ENCODE measurements at regions not wholly inside any gene's neighbourhood (a gene's known extent, or its start where the extent isn't known, plus 50 kb on each side); places are given as distances from the start of the nearest gene placed in this dataset.
A peak's percentile ranks its signal among the peaks of the same experiment; 100 is the strongest.

- WGBS = 86% methylated on average over 6 of the region's 6 CpGs
- TF ChIP-seq RAD21 (IDR thresholded peaks at IDR 0.05) (peak; percentile 10 to 56), FOXA2 (IDR thresholded peaks at IDR 0.05) (no peak)
- no peaks in the 10 kb centered on the region for H3K9me3 ChIP-seq (ENCODE audit: control insufficient read depth in 4 of 4, low read length in 3 of 4)
- no peaks in the 10 kb centered on the region for H3K36me3 ChIP-seq (ENCODE audit: control insufficient read depth in 4 of 4, insufficient read depth in 3 of 4, low read depth in 1 of 4, low read length in 3 of 4)
- no peak overlapping the region for H3K9ac ChIP-seq (ENCODE audit: low read depth in 1 of 2, low read length in 2 of 2)
- no peak for DNase-seq (ENCODE audit: low spot score)
- no peaks in the 10 kb centered on the region for H3K27me3 ChIP-seq (ENCODE audit: control insufficient read depth in 4 of 4, insufficient read depth in 4 of 4, low read length in 3 of 4)
- no peak overlapping the region for H3K4me3 ChIP-seq (ENCODE audit: low read depth in 1 of 3, low read length in 3 of 3)
- H3K4me1 ChIP-seq (ENCODE audit: control insufficient read depth in 4 of 4, insufficient read depth in 4 of 4, low read length in 3 of 4) = peaks cover 0 to 2% (median 0%) of the 10 kb centered on the region in 4 donors
- H3K27ac ChIP-seq (ENCODE audit: low read depth in 1 of 2, low read length in 2 of 2) = no peak overlapping the region
Observed at GRCh38 chr1:58065520-58065919, 481.0 kb downstream of the OMA1 start.

GRCh38 chr1:58064166-58064565, 482.4 kb downstream of the OMA1 start:
- no peak for DNase-seq (ENCODE audit: low spot score)
- Histone ChIP-seq H3K27me3 (ENCODE audit: control insufficient read depth in 4 of 4, insufficient read depth in 4 of 4, low read length in 3 of 4) (no peaks in the 10 kb centered on the region), H3K9ac (ENCODE audit: low read depth in 1 of 2, low read length in 2 of 2) (no peak overlapping the region), H3K4me3 (ENCODE audit: low read depth in 1 of 3, low read length in 3 of 3) (no peak overlapping the region), H3K36me3 (ENCODE audit: control insufficient read depth in 4 of 4, insufficient read depth in 3 of 4, low read depth in 1 of 4, low read length in 3 of 4) (no peaks in the 10 kb centered on the region), H3K9me3 (ENCODE audit: control insufficient read depth in 4 of 4, low read length in 3 of 4) (no peaks in the 10 kb centered on the region), H3K4me1 (ENCODE audit: control insufficient read depth in 4 of 4, insufficient read depth in 4 of 4, low read length in 3 of 4) (peaks cover 0 to 2% (median 0%) of the 10 kb centered on the region in 4 donors), H3K27ac (ENCODE audit: low read depth in 1 of 2, low read length in 2 of 2) (no peak overlapping the region)
- TF ChIP-seq REST (IDR thresholded peaks at IDR 0.05) = no peak
- no peak for TF ChIP-seq FOXA1 (IDR thresholded peaks at IDR 0.05)
- TF ChIP-seq NR2F2 (IDR thresholded peaks at IDR 0.05) = no peak
- no peak for TF ChIP-seq HNF4A (conservative IDR thresholded peaks at IDR 0.05)
- no peak for TF ChIP-seq EGR1 (IDR thresholded peaks at IDR 0.05; ENCODE audit: low read depth in 2 of 2)
- TF ChIP-seq HNF4G (IDR thresholded peaks at IDR 0.05) = no peak
- TF ChIP-seq RAD21 (IDR thresholded peaks at IDR 0.05) = no peak
- TF ChIP-seq MAX (IDR thresholded peaks at IDR 0.05) = no peak
- TF ChIP-seq TAF1 (conservative IDR thresholded peaks at IDR 0.05) = no peak
- TF ChIP-seq YY1 (IDR thresholded peaks at IDR 0.05) = no peak
- TF ChIP-seq FOXA2 (IDR thresholded peaks at IDR 0.05) = no peak
- no peak for TF ChIP-seq ZBTB33 (IDR thresholded peaks at IDR 0.05)
- no peak for TF ChIP-seq ATF3 (IDR thresholded peaks at IDR 0.05)
- no peak for TF ChIP-seq GABPA (IDR thresholded peaks at IDR 0.05 in 1 of 2, conservative IDR thresholded peaks at IDR 0.05 in 1 of 2)
- WGBS = 88% methylated on average over 8 of the region's 8 CpGs

Measured in liver (tissue), 7 donors.